ENCODE measurements at regions not wholly inside any gene's neighbourhood (a gene's known extent, or its start where the extent isn't known, plus 50 kb on each side); places are given as distances from the start of the nearest gene placed in this dataset.

DNA sequence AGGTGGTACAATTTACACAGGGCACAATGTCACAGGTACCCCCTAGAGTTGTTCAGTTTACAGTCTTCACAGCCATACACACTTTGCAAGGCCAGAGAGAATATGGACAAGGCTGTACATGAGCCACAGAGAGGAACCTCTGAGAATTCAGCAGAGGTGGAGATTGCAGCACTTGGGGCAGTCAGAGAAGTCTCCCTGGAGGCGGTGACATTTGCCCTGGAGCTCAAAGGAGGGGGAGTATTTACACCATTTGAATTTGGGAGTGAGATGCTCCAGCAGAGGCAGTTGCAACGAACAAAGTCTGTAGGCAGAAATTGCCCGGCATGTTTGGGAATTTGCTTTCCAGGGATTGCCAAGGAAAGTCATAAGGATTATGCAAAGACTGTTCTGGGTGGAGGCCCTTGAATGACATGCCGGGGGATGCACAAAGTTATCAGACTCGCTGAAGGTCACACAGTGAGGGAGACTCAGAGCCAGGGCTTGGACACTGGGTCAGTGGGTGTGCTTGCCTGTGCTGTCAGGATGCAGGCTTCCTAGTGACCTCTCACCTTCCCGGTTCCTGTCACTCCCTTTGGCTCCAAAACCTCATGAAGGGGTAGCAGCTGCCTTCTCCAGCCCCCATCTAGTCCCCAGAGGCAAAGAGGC is 160.7 kb upstream of the PCBD1 start:
- ChIA-PET POLR2A (no interaction called here), CTCF (interaction anchor here (0.9 kb wide), 1 partner anchor 28 kb away, joined by 3 read pairs; no protein-coding TSS in a partner anchor)
- Histone ChIP-seq H3K27me3 (ENCODE audit: insufficient read depth) (peaks cover 19% of the 10 kb centered on the region; the same call in 1 of the 2 replicates), H3K9me2 (no peaks in the 10 kb centered on the region), H3K4me2 (no peak overlapping the region), H2AFZ (ENCODE audit: low read depth) (no peak overlapping the region), H3K4me3 (ENCODE audit: low read depth in 2 of 2, low read length in 1 of 2) (no peak overlapping the region), H3K79me2 (ENCODE audit: insufficient read depth) (no peaks in the 10 kb centered on the region), H3K27ac (ENCODE audit: low read depth in 2 of 2, low read length in 1 of 2) (no peak overlapping the region), H3K9me3 (no peaks in the 10 kb centered on the region), H4K20me1 (ENCODE audit: insufficient read depth) (no peaks in the 10 kb centered on the region), H3K4me1 (ENCODE audit: control insufficient read depth in 1 of 2, insufficient read depth in 2 of 2, low read depth in 1 of 2, low read length in 1 of 2) (peaks cover 0 to 11% of the 10 kb centered on the region in 2 experiments; a peak in 1 of 4 replicates), H3K36me3 (replicated peaks in 1 of 2; ENCODE audit: control insufficient read depth in 1 of 2, insufficient read depth in 2 of 2, low read length in 1 of 2) (no peaks in the 10 kb centered on the region), H3K9ac (no peak overlapping the region), H3F3A (replicated peaks; ENCODE audit: insufficient read depth) (no peaks in the 10 kb centered on the region)
- TF ChIP-seq USF2 (IDR thresholded peaks at IDR 0.05; ENCODE audit: borderline replicate concordance, low read depth, low read length) (no peak), TAF1 (IDR thresholded peaks at IDR 0.05; ENCODE audit: borderline replicate concordance, low read depth, low read length) (no peak), ELF1 (IDR thresholded peaks at IDR 0.05) (no peak), FOXM1 (IDR thresholded peaks at IDR 0.05; ENCODE audit: low read depth) (no peak), SIN3A (IDR thresholded peaks at IDR 0.05; ENCODE audit: borderline replicate concordance, low read depth, low read length) (no peak), TCF12 (IDR thresholded peaks at IDR 0.05) (no peak), RXRA (IDR thresholded peaks at IDR 0.05; ENCODE audit: borderline replicate concordance, low read depth) (no peak), RAD21 (IDR thresholded peaks at IDR 0.05; ENCODE audit: low read length) (no peak), EP300 (IDR thresholded peaks at IDR 0.05; ENCODE audit: borderline replicate concordance in 1 of 2, low read depth in 1 of 2, low read length in 1 of 2) (no peak)
- TF ChIP-seq, protein P1, sequence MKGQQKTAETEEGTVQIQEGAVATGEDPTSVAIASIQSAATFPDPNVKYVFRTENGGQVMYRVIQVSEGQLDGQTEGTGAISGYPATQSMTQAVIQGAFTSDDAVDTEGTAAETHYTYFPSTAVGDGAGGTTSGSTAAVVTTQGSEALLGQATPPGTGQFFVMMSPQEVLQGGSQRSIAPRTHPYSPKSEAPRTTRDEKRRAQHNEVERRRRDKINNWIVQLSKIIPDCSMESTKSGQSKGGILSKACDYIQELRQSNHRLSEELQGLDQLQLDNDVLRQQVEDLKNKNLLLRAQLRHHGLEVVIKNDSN (IDR thresholded peaks at IDR 0.05; ENCODE audit: borderline replicate concordance, low read depth): no peak
- no peak for DNase-seq
- WGBS (ENCODE audit: low lambda C conversion rate): 48% methylated on average over 6 of the region's 6 CpGs

DNA sequence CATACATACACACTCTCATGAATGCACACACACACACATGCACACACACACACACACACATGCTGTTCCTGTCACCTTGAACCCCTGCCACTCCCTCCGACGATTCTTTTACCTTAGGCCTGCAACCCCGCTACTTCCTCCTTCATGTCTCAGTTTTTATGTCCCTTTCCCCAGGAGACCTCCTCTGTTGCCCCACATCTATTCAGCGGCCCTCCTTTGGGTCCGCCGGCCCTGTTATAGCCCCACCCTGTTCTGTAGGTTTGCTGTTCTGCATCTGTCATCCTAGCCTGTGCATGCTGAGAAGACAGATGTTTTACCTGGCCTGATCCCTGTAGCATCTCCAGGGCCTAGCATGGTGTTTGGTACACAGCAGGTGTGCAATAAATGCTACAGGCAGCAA is 161.6 kb upstream of the PCBD1 start:
- no peaks in the 10 kb centered on the region for H3K36me3 ChIP-seq (replicated peaks in 1 of 2; ENCODE audit: control insufficient read depth in 1 of 2, insufficient read depth in 2 of 2, low read length in 1 of 2)
- DNase-seq: no peak
- H2AFZ ChIP-seq (ENCODE audit: low read depth): no peak overlapping the region
- peaks cover 19% of the 10 kb centered on the region; the same call in 1 of the 2 replicates for H3K27me3 ChIP-seq (ENCODE audit: insufficient read depth)
- H3K9ac ChIP-seq: no peak overlapping the region
- no peak overlapping the region for H3K27ac ChIP-seq (ENCODE audit: low read depth in 2 of 2, low read length in 1 of 2)
- WGBS (ENCODE audit: low lambda C conversion rate): 64% methylated on average over 6 of the region's 6 CpGs
- H3K9me2 ChIP-seq: no peaks in the 10 kb centered on the region
- CTCF ChIA-PET: interaction anchor here (1.1 to 2.1 kb wide), 2 partner anchors 12 to 147 kb away, joined by 3 to 6 read pairs; no protein-coding TSS in a partner anchor
- POLR2A ChIA-PET: no interaction called here
- H3K79me2 ChIP-seq (ENCODE audit: insufficient read depth): no peaks in the 10 kb centered on the region
- H3K4me2 ChIP-seq: no peak overlapping the region
- H3K4me3 ChIP-seq (ENCODE audit: low read depth in 2 of 2, low read length in 1 of 2): no peak overlapping the region
- H3K9me3 ChIP-seq: no peaks in the 10 kb centered on the region
- TF ChIP-seq FOXM1 (IDR thresholded peaks at IDR 0.05; ENCODE audit: low read depth) (no peak), RFX5 (IDR thresholded peaks at IDR 0.05; ENCODE audit: low read length) (no peak), USF2 (IDR thresholded peaks at IDR 0.05; ENCODE audit: borderline replicate concordance, low read depth, low read length) (no peak), RAD21 (IDR thresholded peaks at IDR 0.05; ENCODE audit: low read length) (no peak), CHD2 (IDR thresholded peaks at IDR 0.05; ENCODE audit: low read length, partially characterized antibody) (no peak), ELF1 (IDR thresholded peaks at IDR 0.05) (no peak), SMC3 (IDR thresholded peaks at IDR 0.05; ENCODE audit: low read depth, low read length) (no peak), TAF1 (IDR thresholded peaks at IDR 0.05; ENCODE audit: borderline replicate concordance, low read depth, low read length) (no peak), GABPA (IDR thresholded peaks at IDR 0.05; ENCODE audit: low read depth) (no peak), EZH2phosphoT487 (IDR thresholded peaks at IDR 0.05; ENCODE audit: borderline replicate concordance, low read depth) (no peak), MXI1 (IDR thresholded peaks at IDR 0.05; ENCODE audit: low read depth, low read length) (no peak), NFIC (IDR thresholded peaks at IDR 0.05; ENCODE audit: borderline replicate concordance) (no peak), EP300 (IDR thresholded peaks at IDR 0.05; ENCODE audit: borderline replicate concordance in 1 of 2, low read depth in 1 of 2, low read length in 1 of 2) (no peak), FOSL2 (IDR thresholded peaks at IDR 0.05; ENCODE audit: borderline replicate concordance, low read depth) (no peak), MEF2A (IDR thresholded peaks at IDR 0.05; ENCODE audit: borderline replicate concordance, low read depth) (no peak), JUND (IDR thresholded peaks at IDR 0.05) (no peak)
- TF ChIP-seq, protein P2, sequence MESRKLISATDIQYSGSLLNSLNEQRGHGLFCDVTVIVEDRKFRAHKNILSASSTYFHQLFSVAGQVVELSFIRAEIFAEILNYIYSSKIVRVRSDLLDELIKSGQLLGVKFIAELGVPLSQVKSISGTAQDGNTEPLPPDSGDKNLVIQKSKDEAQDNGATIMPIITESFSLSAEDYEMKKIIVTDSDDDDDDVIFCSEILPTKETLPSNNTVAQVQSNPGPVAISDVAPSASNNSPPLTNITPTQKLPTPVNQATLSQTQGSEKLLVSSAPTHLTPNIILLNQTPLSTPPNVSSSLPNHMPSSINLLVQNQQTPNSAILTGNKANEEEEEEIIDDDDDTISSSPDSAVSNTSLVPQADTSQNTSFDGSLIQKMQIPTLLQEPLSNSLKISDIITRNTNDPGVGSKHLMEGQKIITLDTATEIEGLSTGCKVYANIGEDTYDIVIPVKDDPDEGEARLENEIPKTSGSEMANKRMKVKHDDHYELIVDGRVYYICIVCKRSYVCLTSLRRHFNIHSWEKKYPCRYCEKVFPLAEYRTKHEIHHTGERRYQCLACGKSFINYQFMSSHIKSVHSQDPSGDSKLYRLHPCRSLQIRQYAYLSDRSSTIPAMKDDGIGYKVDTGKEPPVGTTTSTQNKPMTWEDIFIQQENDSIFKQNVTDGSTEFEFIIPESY (IDR thresholded peaks at IDR 0.05; ENCODE audit: borderline replicate concordance, low read depth): no peak
- TF ChIP-seq, protein P1 (IDR thresholded peaks at IDR 0.05; ENCODE audit: borderline replicate concordance, low read depth): no peak
- H4K20me1 ChIP-seq (ENCODE audit: insufficient read depth): no peaks in the 10 kb centered on the region
- peaks cover 0 to 11% of the 10 kb centered on the region in 2 experiments; a peak in 1 of 4 replicates for H3K4me1 ChIP-seq (ENCODE audit: control insufficient read depth in 1 of 2, insufficient read depth in 2 of 2, low read depth in 1 of 2, low read length in 1 of 2)
- H3F3A ChIP-seq (replicated peaks; ENCODE audit: insufficient read depth): no peaks in the 10 kb centered on the region
